ENCODE measurements at regions not wholly inside any gene's neighbourhood (a gene's known extent, or its start where the extent isn't known, plus 50 kb on each side); places are given as distances from the start of the nearest gene placed in this dataset.
"Not testable (repeated sequence)": the region's sequence is repeated elsewhere in the genome, so short reads cannot be mapped to it uniquely, and the experiment has no call there.

GRCh38 chr15:81875717-81876116, 170.1 kb downstream of the MEX3B start:
- TF ChIP-seq REST (IDR thresholded peaks at IDR 0.05; ENCODE audit: low read depth, low read length); IRF3 (IDR thresholded peaks at IDR 0.05; ENCODE audit: low read depth, low read length); CTCF (IDR thresholded peaks at IDR 0.05); RAD21 (IDR thresholded peaks at IDR 0.05; ENCODE audit: low read length); FOXM1 (IDR thresholded peaks at IDR 0.05; ENCODE audit: low read depth); EZH2phosphoT487 (IDR thresholded peaks at IDR 0.05; ENCODE audit: borderline replicate concordance, low read depth); NFIC (IDR thresholded peaks at IDR 0.05; ENCODE audit: borderline replicate concordance); SMC3 (IDR thresholded peaks at IDR 0.05; ENCODE audit: low read depth, low read length); FOXJ3 (CRISPR knock-in tag; IDR thresholded peaks at IDR 0.05); YY1 (IDR thresholded peaks at IDR 0.05; ENCODE audit: low read depth): not testable (repeated sequence)
- TF ChIP-seq, protein P1, sequence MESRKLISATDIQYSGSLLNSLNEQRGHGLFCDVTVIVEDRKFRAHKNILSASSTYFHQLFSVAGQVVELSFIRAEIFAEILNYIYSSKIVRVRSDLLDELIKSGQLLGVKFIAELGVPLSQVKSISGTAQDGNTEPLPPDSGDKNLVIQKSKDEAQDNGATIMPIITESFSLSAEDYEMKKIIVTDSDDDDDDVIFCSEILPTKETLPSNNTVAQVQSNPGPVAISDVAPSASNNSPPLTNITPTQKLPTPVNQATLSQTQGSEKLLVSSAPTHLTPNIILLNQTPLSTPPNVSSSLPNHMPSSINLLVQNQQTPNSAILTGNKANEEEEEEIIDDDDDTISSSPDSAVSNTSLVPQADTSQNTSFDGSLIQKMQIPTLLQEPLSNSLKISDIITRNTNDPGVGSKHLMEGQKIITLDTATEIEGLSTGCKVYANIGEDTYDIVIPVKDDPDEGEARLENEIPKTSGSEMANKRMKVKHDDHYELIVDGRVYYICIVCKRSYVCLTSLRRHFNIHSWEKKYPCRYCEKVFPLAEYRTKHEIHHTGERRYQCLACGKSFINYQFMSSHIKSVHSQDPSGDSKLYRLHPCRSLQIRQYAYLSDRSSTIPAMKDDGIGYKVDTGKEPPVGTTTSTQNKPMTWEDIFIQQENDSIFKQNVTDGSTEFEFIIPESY (IDR thresholded peaks at IDR 0.05; ENCODE audit: borderline replicate concordance, low read depth) = not testable (repeated sequence)
